HepG2 (cell line): ENCODE measurements at regions not wholly inside any gene's neighbourhood (a gene's known extent, or its start where the extent isn't known, plus 50 kb on each side); places are given as distances from the start of the nearest gene placed in this dataset.

Experiments
- CBX2 ChIP-seq, 2 experiments: fragments of 200-600 bp in 1 of 2; sonication (generic); formaldehyde crosslinking in 1 of 2; IDR thresholded peaks; 2 replicates each; pipeline versions ENCODE4 v1.7.0 to v1.8.1; 2018 to 2022; ENCODE audit warnings: low read depth in 2 of 2, low read length in 1 of 2, mild to moderate bottlenecking in 1 of 2, missing genetic modification reagents in 1 of 2
- MAFF ChIP-seq: IDR thresholded peaks from 2 replicates; pipeline ENCODE4 v1.6.1; 2011; ENCODE audit warnings: low read depth, low read length, improper control_type of control experiment
- ZNF564 ChIP-seq: sonication (generic); formaldehyde crosslinking; IDR thresholded peaks from 2 replicates; pipeline ENCODE4 v1.8.1; 2023; ENCODE audit warnings: mild to moderate bottlenecking, missing genetic modification reagents
- ZNF572 ChIP-seq: sonication (generic); formaldehyde crosslinking; IDR thresholded peaks from 2 replicates; pipeline ENCODE4 v1.5.1; 2020; ENCODE audit warnings: mild to moderate bottlenecking, missing genetic modification reagents
- ZNF792 ChIP-seq: IDR thresholded peaks from 2 replicates; pipeline ENCODE4 v1.6.1; 2016
- TF ChIP-seq, protein P1 (sequence below): sonication (generic); formaldehyde crosslinking; IDR thresholded peaks from 2 replicates; pipeline ENCODE4 v1.4.0; 2020; ENCODE audit warnings: missing genetic modification reagents
- TF ChIP-seq, protein P2 (sequence below): sonication (generic); formaldehyde crosslinking; IDR thresholded peaks from 2 replicates; pipeline ENCODE4 v1.4.0; 2020; ENCODE audit warnings: low read depth, mild to moderate bottlenecking, missing genetic modification reagents
- TF ChIP-seq, protein P3 (sequence below): sonication (generic); formaldehyde crosslinking; IDR thresholded peaks from 2 replicates; pipeline ENCODE4 v1.5.1; 2020; ENCODE audit warnings: missing genetic modification reagents, mild to moderate bottlenecking, borderline replicate concordance

DNA sequence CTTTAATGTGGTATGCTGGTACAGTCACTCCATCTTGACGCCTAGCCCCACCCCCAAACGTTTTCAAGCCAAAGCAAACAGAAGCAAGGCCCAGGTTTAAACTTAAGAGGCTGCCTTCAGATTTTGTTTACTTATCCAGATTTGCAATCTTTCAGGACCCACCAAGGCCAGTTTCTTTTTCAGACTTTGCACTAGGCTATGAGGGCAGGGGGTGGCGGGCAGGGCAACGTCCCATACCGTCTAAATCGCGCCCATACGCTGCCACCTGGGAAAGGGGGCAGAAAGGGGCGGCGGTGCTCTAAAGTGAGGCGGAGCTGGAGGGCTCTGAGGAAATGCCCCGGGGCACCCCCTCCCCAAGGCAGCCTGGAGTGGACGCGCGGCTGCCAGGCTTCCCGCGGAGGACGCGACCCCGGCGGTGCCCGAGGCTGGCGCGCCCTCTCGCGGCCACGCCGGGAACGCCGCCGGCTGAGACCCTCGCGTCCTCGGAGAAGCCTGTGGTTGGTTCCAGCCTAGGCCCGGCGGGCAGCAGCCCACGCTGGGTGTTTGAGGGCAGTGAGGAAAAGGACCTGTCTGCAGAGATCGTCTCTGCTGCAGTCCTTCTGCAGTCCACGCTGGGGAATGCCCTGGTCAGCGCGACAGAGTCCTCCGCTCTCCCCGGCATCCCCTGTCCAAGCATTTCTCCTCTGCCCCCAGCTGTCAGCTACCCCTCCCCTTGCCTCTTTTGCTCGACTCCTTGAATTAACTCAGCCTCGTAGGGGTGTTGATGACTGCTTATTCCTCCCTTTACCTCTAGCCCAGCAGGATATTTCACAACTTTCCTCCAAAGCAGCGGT, 93.7 kb upstream of the PRNP start (continued):
- TF ChIP-seq, protein P1, sequence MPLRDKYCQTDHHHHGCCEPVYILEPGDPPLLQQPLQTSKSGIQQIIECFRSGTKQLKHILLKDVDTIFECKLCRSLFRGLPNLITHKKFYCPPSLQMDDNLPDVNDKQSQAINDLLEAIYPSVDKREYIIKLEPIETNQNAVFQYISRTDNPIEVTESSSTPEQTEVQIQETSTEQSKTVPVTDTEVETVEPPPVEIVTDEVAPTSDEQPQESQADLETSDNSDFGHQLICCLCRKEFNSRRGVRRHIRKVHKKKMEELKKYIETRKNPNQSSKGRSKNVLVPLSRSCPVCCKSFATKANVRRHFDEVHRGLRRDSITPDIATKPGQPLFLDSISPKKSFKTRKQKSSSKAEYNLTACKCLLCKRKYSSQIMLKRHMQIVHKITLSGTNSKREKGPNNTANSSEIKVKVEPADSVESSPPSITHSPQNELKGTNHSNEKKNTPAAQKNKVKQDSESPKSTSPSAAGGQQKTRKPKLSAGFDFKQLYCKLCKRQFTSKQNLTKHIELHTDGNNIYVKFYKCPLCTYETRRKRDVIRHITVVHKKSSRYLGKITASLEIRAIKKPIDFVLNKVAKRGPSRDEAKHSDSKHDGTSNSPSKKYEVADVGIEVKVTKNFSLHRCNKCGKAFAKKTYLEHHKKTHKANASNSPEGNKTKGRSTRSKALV (CRISPR knock-in tag): peak; percentile 90
- TF ChIP-seq CBX2 (IDR thresholded peaks at IDR 0.05; ENCODE audit: low read depth, low read length): no peak
- TF ChIP-seq CBX2 (CRISPR knock-in tag; IDR thresholded peaks at IDR 0.05; ENCODE audit: low read depth): peak; percentile 83
- TF ChIP-seq ZNF564: 0 out of 2 replicates have a peak, but pooled peaks have one; percentile 20
- no peak for TF ChIP-seq MAFF
- TF ChIP-seq, protein P2, sequence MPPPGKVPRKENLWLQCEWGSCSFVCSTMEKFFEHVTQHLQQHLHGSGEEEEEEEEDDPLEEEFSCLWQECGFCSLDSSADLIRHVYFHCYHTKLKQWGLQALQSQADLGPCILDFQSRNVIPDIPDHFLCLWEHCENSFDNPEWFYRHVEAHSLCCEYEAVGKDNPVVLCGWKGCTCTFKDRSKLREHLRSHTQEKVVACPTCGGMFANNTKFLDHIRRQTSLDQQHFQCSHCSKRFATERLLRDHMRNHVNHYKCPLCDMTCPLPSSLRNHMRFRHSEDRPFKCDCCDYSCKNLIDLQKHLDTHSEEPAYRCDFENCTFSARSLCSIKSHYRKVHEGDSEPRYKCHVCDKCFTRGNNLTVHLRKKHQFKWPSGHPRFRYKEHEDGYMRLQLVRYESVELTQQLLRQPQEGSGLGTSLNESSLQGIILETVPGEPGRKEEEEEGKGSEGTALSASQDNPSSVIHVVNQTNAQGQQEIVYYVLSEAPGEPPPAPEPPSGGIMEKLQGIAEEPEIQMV: 0 out of 2 replicates have a peak, but pooled peaks have one; percentile 62
- TF ChIP-seq ZNF572: no peak
- TF ChIP-seq, protein P3, sequence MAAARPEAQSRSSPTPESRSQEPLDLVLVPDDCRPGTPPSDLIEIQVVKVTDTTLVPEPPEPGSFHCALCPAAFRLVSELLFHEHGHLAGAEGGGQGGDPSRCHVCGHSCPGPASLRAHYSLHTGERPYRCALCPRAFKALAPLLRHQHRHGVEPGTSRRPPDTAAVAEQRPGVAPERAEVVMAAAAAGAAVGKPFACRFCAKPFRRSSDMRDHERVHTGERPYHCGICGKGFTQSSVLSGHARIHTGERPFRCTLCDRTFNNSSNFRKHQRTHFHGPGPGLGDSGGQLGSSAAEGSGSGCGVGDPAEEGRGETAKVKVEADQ (CRISPR knock-in tag): peak; percentile 50; the same call in 1 of the 2 replicates
- TF ChIP-seq ZNF792: no peak
